ENCODE measurements at regions not wholly inside any gene's neighbourhood (a gene's known extent, or its start where the extent isn't known, plus 50 kb on each side); places are given as distances from the start of the nearest gene placed in this dataset.

GRCh38 chr3:117305681-117306080 is 596.1 kb downstream of the TUSC7 start:
- no peak for DNase-seq
- 75% methylated on average over 1 of the region's 1 CpG; no CpG with 5 or more reads in 1 of the 2 experiments for WGBS, 2 experiments (ENCODE audit: insufficient coverage in 1 of 2, insufficient read length in 1 of 2)
- Mint-ChIP-seq H3K9me3 (no peaks in the 10 kb centered on the region), H3K4me1 (no peaks in the 10 kb centered on the region), H3K27ac (no peak overlapping the region), H3K36me3 (ENCODE audit: low read depth) (no peaks in the 10 kb centered on the region), H3K27me3 (ENCODE audit: insufficient read depth) (no peaks in the 10 kb centered on the region), H3K4me3 (no peak overlapping the region)
- Histone ChIP-seq H3K27me3 (ENCODE audit: control insufficient read depth, insufficient read depth, low read length, poor library complexity, severe bottlenecking) (no peaks in the 10 kb centered on the region), H3K9me3 (ENCODE audit: control insufficient read depth, low read length) (no peaks in the 10 kb centered on the region), H3K4me3 (ENCODE audit: low read length) (no peak overlapping the region), H3K9ac (ENCODE audit: extremely low read depth, low read length, poor library complexity, severe bottlenecking) (no peak overlapping the region), H3K27ac (ENCODE audit: low read depth, low read length) (no peak overlapping the region), H3K4me1 (ENCODE audit: control insufficient read depth, insufficient read depth, low read length) (no peaks in the 10 kb centered on the region), H3K36me3 (ENCODE audit: control insufficient read depth, insufficient read depth, low read length) (no peaks in the 10 kb centered on the region)
- no peak for TF ChIP-seq CTCF (conservative IDR thresholded peaks at IDR 0.05)

DNA sequence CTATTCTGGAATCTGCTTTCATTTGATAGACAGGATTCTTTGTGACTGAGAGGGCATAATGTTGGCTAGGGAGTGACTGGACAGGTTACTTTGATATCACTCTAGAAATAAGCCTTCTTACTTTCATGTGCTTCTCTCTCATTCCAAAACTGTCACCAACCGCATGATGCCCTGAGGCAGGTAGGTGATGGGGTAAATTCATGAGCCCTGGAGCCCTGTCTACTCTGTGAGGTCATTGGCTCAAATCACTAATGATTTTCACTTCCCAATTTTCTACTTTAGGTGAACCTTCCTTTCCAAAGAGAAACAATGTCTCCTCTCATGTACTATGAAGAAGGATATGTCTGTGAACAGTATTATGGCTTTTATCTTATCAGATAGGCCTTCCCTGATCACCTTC is 596.7 kb downstream of the TUSC7 start:
- Histone ChIP-seq H3K9ac (ENCODE audit: extremely low read depth, low read length, poor library complexity, severe bottlenecking) (no peak overlapping the region), H3K4me3 (ENCODE audit: low read length) (no peak overlapping the region), H3K9me3 (ENCODE audit: control insufficient read depth, low read length) (no peaks in the 10 kb centered on the region), H3K36me3 (ENCODE audit: control insufficient read depth, insufficient read depth, low read length) (no peaks in the 10 kb centered on the region), H3K27me3 (ENCODE audit: control insufficient read depth, insufficient read depth, low read length, poor library complexity, severe bottlenecking) (no peaks in the 10 kb centered on the region), H3K4me1 (ENCODE audit: control insufficient read depth, insufficient read depth, low read length) (no peaks in the 10 kb centered on the region), H3K27ac (ENCODE audit: low read depth, low read length) (no peak overlapping the region)
- H3K27ac Mint-ChIP-seq, result no peak overlapping the region
- no peak overlapping the region for H3K4me3 Mint-ChIP-seq
- 90% methylated on average over 1 of the region's 1 CpG; no CpG with 5 or more reads in 1 of the 2 experiments for WGBS, 2 experiments (ENCODE audit: insufficient coverage in 1 of 2, insufficient read length in 1 of 2)
- DNase-seq, result no peak
- H3K9me3 Mint-ChIP-seq, result no peaks in the 10 kb centered on the region
- no peaks in the 10 kb centered on the region for H3K27me3 Mint-ChIP-seq (ENCODE audit: insufficient read depth)
- H3K36me3 Mint-ChIP-seq (ENCODE audit: low read depth), result no peaks in the 10 kb centered on the region
- no peaks in the 10 kb centered on the region for H3K4me1 Mint-ChIP-seq
- TF ChIP-seq CTCF (conservative IDR thresholded peaks at IDR 0.05), result no peak

- no peak overlapping the region for H3K27ac ChIP-seq (ENCODE audit: low read depth, low read length)
- no peaks in the 10 kb centered on the region for H3K27me3 Mint-ChIP-seq (ENCODE audit: insufficient read depth)
- H3K36me3 Mint-ChIP-seq (ENCODE audit: low read depth), result no peaks in the 10 kb centered on the region
- H3K27ac Mint-ChIP-seq, result no peak overlapping the region
- TF ChIP-seq CTCF (conservative IDR thresholded peaks at IDR 0.05), result no peak
- H3K9ac ChIP-seq (ENCODE audit: extremely low read depth, low read length, poor library complexity, severe bottlenecking), result no peak overlapping the region
- no peak for DNase-seq
- H3K4me3 Mint-ChIP-seq, result no peak overlapping the region
- no peaks in the 10 kb centered on the region for H3K9me3 Mint-ChIP-seq
- peaks cover 9% of the 10 kb centered on the region for H3K27me3 ChIP-seq (ENCODE audit: control insufficient read depth, insufficient read depth, low read length, poor library complexity, severe bottlenecking)
- no peaks in the 10 kb centered on the region for H3K4me1 ChIP-seq (ENCODE audit: control insufficient read depth, insufficient read depth, low read length)
- H3K36me3 ChIP-seq (ENCODE audit: control insufficient read depth, insufficient read depth, low read length), result no peaks in the 10 kb centered on the region
- H3K9me3 ChIP-seq (ENCODE audit: control insufficient read depth, low read length), result no peaks in the 10 kb centered on the region
- no peaks in the 10 kb centered on the region for H3K4me1 Mint-ChIP-seq
- 90 to 95% methylated on average over 2 to 3 of the region's 3 CpGs for WGBS, 2 experiments (ENCODE audit: insufficient coverage in 1 of 2, insufficient read length in 1 of 2)
- no peak overlapping the region for H3K4me3 ChIP-seq (ENCODE audit: low read length)
These were observed 598.8 kb downstream of the TUSC7 start for GRCh38 chr3:117308353-117308752.

All from endodermal cell (in vitro differentiated cells).